ENCODE measurements at regions not wholly inside any gene's neighbourhood (a gene's known extent, or its start where the extent isn't known, plus 50 kb on each side); places are given as distances from the start of the nearest gene placed in this dataset.
A peak's percentile ranks its signal among the peaks of the same experiment; 100 is the strongest.

GRCh38 chr12:78622529-78623195 lies 241.9 kb upstream of the SYT1 start:
- no peak for TF ChIP-seq CTCF (IDR thresholded peaks at IDR 0.05; ENCODE audit: insufficient read depth, low read depth, low read length, missing control alignments)
- DNase-seq (ENCODE audit: low read depth): no peak
- H3K4me3 ChIP-seq (ENCODE audit: low read length): no peak overlapping the region

GRCh38 chr12:78628491-78629100 lies 236.0 kb upstream of the SYT1 start:
- DNase-seq (ENCODE audit: low read depth): no peak
- no peak for TF ChIP-seq CTCF (IDR thresholded peaks at IDR 0.05; ENCODE audit: insufficient read depth, low read depth, low read length, missing control alignments)
- no peak overlapping the region for H3K4me3 ChIP-seq (ENCODE audit: low read length)

- no peak for TF ChIP-seq CTCF (IDR thresholded peaks at IDR 0.05; ENCODE audit: insufficient read depth, low read depth, low read length, missing control alignments)
- no peak overlapping the region for H3K4me3 ChIP-seq (ENCODE audit: low read length)
- peak; percentile 73 for DNase-seq (ENCODE audit: low read depth)
Observed at GRCh38 chr12:78636231-78636855, 228.2 kb upstream of the SYT1 start.

GRCh38 chr12:78641837-78642423 lies 222.6 kb upstream of the SYT1 start:
- H3K4me3 ChIP-seq (ENCODE audit: low read length): no peak overlapping the region
- DNase-seq (ENCODE audit: low read depth): peak; percentile 11
- peak; percentile 16 for TF ChIP-seq CTCF (IDR thresholded peaks at IDR 0.05; ENCODE audit: insufficient read depth, low read depth, low read length, missing control alignments)

- peak; percentile 11 for DNase-seq (ENCODE audit: low read depth)
- H3K4me3 ChIP-seq (ENCODE audit: low read length): no peak overlapping the region
- TF ChIP-seq CTCF (IDR thresholded peaks at IDR 0.05; ENCODE audit: insufficient read depth, low read depth, low read length, missing control alignments): no peak
Observed at GRCh38 chr12:78645956-78646355, 218.6 kb upstream of the SYT1 start.

DNA sequence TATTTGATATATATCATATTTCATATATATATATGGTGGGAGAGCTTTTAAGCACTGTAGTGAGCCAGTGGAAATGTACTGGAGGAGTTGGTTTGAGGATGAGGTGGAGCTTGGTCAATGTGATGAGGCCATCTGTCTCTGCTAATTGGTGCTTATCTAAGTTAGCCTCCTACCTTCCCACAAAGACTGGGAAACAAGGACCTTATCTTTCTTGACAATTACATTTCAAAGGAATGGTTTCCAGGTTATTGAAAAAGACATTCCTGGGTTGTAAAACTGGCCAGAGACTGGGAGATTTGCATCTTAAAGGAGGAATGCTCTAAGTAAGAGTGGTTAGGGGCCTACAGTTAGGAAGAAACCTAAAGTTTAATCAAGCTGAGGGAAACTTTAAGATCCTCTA lies 212.8 kb upstream of the SYT1 start:
- no peak for TF ChIP-seq CTCF (IDR thresholded peaks at IDR 0.05; ENCODE audit: insufficient read depth, low read depth, low read length, missing control alignments)
- DNase-seq (ENCODE audit: low read depth): no peak
- no peak overlapping the region for H3K4me3 ChIP-seq (ENCODE audit: low read length)

All from epithelial cell of esophagus (primary cell).